GM19467 (cell line): ENCODE measurements at regions not wholly inside any gene's neighbourhood (a gene's known extent, or its start where the extent isn't known, plus 50 kb on each side); places are given as distances from the start of the nearest gene placed in this dataset.
"Not testable (repeated sequence)": the region's sequence is repeated elsewhere in the genome, so short reads cannot be mapped to it uniquely, and the experiment has no call there.

ENCODE experiments used
- ATAC-seq: cut with Tn5 transposase; IDR thresholded peaks from one replicate; pipeline ENCODE4 v1.9.1; 2021; ENCODE audit warnings: mild to moderate bottlenecking, moderate library complexity; ENCODE audit not compliant: unreplicated experiment

DNA sequence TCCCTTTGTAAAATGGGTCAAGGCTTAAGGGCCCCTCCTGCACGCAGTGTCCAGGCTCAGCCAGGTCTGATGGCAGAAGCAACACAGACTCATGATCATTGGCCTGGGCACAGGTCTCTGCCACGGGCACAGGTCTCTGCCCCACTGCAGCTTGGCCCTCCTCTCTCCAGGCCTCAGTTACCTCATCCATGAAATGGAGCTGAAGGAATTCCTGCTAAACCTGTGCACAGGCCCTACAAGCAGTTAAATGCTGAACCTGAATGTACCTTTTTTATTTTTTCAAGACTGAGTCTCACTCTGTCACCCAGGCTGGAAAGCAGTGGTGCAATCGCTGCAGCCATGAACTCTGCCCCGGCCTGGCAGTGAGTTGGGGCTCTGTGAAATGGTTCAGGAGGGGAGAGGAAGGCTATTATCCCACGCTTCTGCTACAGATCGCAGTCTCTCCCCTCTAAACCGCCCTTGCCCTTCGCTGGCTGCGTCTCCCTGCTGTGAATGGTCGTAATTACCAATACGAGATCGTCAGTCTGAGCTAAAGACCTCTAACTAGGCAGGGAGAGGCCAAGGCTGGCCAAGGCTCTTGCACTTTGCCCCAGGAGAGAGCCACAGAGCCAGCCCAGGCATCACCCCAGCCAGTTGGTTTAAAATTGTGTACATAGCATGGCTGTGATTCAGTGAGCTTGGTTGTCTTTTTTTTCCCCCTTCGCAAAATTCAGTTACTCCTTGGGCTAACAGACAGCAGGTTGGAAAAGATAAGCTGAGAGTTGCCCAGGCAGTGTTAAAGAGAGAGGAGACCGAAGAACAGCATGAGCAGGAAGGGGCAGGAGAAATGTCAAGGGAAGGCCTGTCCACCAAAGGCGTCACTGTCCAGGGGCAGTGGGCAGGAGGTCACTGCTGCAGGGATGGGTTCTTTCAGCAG is 93.0 kb upstream of the KCTD7 start:
- ATAC-seq: no peak

DNA sequence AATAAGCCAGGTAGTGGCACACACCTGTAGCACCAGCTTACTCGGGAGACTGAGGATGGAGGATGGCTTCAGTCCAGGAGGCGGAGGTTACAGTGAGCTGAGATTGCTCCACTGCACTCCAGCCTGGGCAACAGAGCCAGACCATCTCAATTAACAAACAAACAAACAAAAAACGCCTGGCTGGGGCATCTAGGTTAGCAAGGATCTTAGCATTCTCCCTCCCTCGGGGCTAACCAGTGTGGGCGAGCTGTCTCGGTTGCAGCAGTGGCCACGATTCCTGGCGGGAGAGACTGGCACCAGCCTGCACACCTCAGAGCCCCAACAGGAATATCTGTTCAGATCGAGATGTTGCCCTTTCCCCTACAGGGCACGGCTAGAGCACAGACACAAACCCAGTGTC is 91.3 kb upstream of the KCTD7 start:
- ATAC-seq: no peak

DNA sequence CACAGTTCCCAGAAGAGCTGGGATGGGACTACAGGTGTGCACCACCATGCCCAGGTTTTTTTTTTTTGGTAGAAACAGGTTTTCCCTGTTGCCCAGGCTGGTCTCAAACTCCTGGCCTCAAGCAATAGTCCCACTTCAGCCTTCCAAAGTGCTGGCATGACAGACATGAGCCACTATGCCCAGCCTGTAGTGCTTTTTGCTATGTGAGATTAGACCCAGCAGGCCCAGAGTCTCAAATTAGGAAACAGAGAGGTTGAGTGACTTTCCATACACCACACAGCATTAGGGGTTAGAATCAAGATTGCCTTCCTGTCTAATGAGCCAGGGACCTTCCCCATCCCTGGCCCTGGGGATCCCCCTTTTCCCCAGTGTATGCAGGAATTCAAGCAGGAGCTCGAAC is 90.8 kb upstream of the KCTD7 start:
- no peak for ATAC-seq

DNA sequence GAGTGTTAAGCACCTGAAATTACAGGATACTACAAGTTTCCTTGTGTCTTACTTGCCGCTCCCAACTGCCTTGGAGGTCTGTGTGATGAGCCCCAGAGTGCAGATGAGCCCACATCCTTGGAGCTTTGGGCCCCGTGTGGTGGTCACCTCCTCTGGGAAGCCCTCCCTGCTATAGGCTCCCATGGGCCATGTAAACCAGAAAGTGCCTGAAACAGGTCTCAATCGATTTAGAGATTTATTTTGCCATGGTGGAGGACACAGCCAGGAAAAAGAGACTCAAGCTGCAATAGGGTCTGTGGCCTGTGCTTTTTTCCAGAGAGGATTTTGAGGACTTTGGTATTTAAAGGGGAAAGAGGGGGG is 89.4 kb upstream of the KCTD7 start:
- no peak for ATAC-seq

DNA sequence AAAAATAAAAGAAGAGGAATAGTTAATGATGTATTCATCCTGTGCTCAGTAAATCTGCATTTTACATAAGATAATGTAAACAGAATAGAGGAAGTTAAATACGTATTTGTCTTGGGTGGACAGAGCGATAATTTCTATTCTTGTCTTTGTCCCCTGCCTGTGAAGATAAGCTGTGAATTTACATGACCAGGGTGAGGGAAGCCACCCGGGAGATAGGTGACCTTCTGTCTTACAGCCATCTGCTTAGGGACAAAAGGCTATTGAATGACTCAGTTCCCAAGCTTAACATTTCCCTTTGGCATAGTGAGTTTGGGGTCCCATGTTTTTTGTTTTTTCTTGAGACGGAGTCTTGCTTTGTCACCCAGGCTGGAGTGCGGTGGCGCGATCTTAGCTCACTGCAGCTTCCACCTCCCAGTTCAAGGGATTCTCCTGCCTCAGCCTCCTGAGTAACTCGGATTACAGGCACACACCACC is 88.7 kb upstream of the KCTD7 start:
- no peak for ATAC-seq

DNA sequence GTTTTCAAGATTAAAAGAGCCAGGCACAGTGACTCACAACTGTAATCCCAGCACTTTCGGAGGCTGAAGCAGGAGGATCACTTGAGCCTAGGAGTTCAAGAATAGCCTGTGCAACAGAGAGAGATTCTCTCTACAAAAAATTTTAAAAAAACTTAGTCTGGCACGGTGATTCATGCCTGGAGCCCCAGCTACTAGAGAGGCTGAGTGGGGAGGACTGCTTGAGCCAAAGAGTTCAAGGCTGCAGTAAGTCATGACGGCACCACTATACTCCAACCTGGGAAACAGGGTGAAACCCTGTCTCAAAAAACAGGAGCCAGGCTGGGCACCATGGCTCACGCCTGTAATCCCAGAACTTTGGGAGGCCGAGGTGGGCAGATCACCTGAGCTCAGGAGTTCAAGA is 86.6 kb upstream of the KCTD7 start:
- ATAC-seq: no peak

DNA sequence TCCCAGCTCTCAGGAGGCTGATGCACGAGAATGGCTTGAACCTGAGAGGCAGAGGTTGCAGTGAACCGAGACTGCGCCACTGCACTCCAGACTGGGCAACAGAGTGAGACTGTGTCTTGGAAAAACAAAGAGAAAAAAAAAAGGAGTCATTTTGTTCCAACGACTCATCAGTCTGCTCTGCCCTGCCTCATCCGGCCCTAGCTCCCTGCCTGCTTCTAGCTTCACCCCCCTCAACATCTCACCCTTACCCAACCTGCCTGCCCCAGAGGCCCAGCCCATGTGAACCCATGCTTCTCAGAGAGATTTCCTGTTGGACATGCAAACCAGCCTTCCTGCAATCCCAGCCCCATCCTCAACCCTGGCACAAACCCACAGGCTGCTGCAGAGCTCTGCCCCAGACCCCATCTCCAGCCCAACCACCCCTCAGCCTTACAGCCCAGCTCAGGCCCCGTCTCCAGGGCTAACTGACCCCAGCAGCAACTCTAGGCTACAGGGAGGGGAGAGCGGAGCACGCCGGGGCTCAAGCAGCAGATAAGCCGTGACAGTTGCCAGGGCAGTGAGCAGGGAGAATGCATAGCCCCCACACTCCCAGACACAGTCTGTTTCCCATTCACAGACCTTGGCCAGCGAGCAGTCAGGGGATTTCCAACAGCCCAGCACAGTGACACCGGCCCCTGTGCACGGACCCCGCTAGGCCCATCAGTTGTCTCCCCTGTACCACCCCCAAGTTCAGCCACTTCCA is 86.0 kb upstream of the KCTD7 start:
- ATAC-seq: no peak

DNA sequence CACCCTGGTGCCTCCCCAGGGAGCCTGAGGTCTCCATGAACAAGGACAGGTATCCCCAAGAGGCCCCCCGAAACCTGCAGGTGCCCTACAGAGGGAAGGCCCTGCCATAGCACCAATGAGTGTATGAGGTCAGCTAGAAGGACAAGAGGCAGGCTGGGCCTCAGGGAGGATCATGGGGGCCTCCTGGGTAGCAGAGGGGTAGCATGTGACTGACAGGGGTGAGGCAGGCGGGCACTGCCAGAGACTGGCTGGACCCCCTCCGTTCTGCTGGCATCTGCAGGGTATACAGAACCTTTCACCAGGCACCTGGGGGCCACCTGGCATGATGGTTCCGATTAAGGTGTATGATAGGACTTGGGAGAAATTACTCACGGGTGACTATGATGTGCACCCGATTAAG is 79.2 kb upstream of the KCTD7 start:
- ATAC-seq: no peak

DNA sequence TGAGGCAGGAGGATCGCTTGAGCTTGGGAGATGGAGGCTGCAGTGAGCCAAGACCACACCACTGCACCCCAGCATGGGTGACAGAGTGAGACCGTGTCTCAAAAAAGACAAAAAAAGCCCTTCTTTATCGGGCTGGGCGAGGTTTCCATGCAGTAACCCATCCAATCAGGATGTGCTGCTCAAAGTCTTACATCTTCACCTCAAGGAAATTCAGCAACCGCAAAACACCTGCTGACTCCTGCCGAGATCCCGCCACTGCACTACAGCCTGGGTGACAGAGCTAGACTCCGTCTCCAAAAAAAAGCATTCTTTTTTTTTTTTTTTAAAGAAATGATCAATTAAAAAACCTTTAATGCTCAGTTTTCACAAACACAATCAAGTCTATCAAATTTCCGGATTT is 75.7 kb upstream of the KCTD7 start:
- no peak for ATAC-seq

DNA sequence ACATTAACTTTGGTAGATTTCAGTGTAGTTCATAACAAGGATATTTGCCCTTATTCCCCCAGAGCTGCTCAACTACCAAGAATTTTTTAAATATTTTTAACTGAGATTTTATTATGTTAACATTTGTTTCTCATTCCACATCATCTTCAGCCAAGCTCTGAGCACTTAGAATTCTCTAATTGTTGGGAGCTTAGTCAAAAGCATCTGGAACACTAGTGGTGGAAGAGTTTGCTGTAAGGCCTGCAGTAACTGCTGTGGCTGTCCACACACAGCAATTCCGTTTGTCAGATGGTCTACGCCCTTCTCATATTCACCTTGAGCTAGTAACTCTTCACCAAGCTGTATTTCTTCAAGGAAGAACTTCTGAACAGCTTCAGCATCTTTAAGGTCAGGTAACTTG is 75.0 kb upstream of the KCTD7 start:
- ATAC-seq: not testable (repeated sequence)

DNA sequence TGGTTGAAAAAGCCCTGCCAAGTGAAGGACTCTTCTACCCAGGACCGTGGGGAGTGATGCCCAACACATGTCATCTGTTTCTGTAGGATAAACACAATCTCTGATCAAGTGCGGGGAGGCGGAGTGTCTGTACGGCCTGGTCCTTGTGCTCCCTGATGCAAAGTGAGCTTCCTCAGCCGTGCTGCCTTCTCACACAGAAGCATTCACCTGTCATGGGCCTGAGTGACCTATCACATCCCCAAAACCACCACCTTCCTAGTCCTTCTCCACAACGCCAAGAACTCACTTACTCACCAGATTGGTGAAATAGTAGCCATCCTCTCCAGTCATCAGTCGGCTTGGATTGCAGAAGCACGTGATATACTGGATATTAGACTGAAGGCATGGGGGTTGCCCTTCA is 74.4 kb upstream of the KCTD7 start:
- not testable (repeated sequence) for ATAC-seq

DNA sequence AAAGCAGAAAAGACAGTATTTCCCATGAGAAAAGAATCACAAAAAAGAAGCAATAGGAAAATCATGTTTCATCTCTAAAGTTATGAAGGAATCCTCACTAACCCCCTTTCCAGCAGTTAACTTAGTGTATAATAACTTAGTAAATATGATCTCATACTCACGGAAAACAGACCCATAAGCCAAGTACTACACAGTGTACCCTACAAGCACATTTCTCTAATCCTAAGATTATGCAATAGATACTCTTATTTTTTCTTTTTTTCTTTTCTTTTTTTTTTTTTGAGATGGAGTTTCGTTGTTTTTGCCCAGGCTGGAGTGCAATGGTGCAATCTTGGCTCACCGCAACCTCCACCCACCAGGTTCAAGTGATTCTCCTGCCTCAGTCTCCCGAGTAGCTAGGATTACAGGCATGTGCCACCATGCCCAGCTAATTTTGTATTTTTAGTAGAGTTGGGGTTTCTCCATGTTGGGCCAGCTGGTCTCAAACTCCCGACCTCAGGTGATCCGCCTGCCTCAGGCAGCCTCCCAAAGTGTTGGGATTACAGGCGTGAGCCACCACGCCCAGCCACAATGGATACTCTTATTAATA is 73.7 kb upstream of the KCTD7 start:
- not testable (repeated sequence) for ATAC-seq

DNA sequence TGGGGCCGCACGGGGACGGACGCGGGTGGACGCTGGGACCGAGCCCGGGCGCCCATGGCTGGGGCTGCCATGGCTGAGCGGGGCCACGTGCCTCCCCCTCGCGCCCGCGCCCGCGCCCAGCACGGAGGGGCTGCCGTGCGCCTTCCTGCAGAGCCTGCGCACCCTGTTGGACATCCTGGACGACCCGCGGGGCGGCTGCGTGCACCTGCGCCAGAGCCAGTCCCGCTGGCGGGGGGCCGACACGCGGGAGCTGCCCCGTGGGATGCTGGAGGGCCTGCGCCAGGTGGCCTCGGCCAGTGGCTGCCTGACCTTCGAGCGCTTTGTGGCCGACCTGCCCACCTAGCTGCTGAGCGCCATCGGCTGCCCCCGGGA is 72.5 kb upstream of the KCTD7 start:
- ATAC-seq: no peak

DNA sequence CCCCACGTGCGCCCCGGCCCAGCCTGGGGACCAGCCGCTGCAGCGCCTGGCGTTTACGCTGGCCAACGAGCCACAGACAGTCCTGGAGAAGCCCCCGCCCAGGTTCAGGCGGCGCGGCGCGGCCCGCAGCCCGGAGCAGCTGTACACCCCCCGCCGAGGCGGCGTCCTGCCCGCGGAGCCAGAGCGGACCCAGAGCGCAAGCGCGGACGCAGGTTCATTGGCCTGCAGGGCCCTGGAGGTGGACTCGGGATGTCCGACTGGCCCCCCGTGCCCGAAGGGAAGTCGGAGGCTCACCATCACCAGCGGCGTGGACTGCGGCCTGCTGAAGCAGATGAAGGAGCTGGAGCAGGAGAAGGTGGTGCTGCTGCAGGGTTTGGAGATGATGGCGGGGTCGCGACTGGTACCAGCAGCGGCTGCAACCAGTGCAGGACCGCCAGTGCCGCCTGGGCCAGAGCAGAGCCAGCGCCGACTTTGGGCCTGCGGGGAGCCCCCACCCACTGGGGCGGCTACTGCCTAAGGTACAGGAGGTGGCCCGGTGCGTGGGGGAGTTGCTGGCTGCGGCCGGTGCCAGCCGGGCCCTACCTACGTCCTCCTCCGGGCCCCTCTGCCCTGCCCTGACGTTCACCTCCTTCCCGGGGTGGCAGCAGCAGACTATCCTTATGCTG is 72.0 kb upstream of the KCTD7 start:
- ATAC-seq: no peak

DNA sequence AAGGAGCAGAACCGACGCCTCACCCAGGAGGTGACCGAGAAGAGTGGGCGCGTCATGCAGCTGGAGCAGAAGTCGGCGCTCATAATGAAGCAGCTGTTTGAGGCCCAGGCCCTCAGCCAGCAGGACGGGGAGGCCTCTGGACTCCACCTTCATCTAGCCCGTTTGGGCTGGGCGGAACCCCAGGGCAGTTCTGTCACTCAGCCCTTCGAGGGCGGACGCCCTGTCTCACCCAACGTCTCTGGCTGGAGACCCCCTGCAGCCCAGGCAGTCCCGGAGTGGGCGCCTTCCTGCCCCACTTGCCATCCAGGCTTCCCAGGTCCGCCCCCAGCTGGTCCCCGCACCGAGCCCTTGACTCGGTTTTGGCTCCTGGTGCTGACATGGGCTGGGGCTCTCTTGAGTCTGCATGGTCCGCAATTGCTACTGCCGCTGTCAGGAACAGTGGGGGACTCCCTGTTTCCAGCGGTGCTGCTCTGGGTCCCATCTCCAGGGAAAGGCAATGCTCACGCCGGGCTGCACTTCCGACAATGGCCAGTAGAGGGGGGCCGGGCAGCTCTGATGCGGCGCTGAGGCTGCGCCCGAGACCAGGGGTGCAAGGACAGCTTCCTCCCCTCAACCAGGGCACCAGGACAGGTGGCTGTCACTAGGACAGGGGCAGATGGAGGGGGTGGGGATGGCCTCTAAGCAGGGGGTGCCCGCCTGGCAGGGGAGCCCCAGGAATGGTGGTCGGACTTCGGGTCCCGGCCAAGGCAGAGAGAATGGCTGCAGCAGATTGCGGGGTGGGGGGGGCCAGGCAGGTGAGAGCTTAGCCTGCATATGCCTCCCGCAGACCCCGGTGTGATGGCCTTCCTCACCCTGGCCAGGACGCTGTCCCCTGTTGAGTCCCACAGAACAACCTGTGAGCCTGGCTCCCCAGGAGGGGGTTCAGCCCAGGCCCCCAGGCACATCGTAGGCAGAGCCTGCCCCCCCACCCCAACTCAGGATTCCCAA is 71.2 kb upstream of the KCTD7 start:
- no peak for ATAC-seq

DNA sequence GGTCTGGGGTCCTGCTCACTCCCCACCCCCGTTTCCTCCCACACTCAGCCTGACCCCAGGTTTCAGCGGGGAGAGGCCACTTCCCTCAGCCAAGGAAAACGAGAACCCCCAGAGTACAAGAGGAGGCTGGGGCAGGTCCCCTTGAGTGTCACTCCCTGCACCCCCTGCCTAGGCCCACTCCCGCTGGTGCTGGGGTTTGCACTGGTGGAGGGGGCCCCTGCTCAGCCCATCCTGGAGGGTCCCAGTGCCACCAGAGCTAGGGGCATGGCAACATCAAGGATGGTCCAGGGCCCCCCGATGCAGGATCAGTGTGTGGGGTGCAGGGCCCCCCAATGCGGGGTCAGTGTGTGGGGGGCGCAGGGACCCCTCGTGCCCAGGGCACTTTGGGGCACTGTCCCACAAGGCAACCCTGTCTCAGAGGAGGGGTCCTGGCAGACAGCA is 70.5 kb upstream of the KCTD7 start:
- ATAC-seq: no peak

DNA sequence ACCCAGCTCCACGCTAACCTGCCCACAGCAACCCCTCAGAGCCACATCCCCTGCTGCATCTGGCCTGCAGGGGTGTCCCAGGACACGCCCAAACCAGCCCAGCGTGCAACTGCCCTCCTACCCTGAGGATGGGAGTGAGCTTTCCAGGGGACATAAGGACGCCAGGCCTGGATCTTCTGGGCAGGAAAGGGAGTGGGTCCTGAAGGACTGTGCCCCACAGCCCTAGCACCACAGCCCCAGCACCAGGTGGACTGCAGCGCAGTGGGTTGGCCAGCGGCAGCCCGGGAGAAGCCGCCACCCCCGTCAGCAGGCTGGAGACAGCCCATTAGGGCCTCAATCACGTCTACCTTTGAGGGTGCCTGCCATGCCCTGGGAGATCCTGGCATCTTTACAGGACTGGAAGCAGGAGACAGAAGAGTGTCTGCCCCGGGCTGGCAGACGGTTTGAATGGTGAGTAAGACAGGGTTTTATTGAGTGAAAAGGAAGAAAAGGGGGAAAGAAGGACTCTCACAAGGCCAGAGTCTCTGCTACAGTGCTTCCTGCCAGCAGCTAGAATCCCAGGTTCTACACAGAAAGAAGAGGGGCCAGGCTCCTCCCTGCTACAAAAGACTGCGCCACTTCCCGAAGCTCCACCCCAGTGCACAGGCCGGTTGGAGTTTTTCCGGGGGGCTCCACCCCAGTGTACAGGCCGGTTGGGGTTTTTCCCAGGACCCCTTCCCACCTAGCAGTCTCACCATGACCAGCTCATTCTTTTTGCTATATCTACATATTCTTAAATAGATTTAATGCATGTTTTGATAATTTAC is 69.8 kb upstream of the KCTD7 start:
- no peak for ATAC-seq

DNA sequence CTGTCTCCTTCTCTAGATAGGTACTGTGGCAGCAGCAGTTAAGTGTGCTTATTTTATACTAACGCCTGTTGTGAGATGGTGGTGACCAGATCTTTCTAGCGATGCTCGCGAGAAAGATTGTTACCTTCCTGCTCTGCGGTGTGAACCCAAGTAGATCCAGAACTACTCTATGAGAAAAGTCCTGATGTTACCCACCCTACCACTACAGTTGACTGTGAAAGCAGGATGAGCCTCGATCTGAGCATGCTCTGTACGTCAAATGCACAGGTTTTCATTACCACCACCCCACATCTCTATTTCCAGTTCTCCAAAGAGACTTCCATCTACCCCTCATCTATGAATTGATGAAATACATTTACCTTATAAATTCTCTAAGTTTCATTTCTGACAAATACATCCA is 64.6 kb upstream of the KCTD7 start:
- ATAC-seq: no peak

DNA sequence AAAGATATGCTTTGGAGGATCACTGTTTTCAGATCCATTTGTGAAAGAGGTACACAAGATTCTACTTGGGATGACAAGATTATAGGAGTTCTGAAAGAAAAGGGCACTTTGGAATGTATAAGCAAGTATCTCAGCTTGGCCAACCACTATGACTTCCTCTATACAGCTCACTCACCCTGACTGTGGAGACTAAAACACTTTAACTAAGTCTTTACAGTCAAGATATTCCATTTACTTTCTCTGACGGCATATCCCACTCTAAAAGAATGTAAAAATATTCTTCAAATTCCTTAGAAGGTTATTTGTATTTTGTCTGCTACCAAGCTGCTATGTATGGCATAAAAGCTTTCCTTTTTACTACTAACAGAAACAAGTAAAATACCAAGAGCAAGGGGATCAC is 58.5 kb upstream of the KCTD7 start:
- ATAC-seq: not testable (repeated sequence)
